Loucy (cell line): ENCODE measurements at regions not wholly inside any gene's neighbourhood (a gene's known extent, or its start where the extent isn't known, plus 50 kb on each side); places are given as distances from the start of the nearest gene placed in this dataset.

Experiments used
- CTCF ChIP-seq: fragments of 200-600 bp; sonication (generic); conservative IDR thresholded peaks from 2 replicates; pipeline ENCODE4 v1.5.1; 2014; ENCODE audit warnings: mild to moderate bottlenecking, antibody characterized with exemption, low read length
- EZH2phosphoT487 ChIP-seq: fragments of 200-600 bp; IDR thresholded peaks from 2 replicates; pipeline ENCODE4 v1.6.1; 2018; ENCODE audit warnings: antibody characterized with exemption, mild to moderate bottlenecking, moderate library complexity, borderline replicate concordance

- TF ChIP-seq CTCF: no peak
- TF ChIP-seq EZH2phosphoT487: no peak
These were observed 141.5 kb upstream of the MED13 start for GRCh38 chr17:62206550-62206949.
